Neural progenitor cell (in vitro differentiated cells): ENCODE measurements at regions not wholly inside any gene's neighbourhood (a gene's known extent, or its start where the extent isn't known, plus 50 kb on each side); places are given as distances from the start of the nearest gene placed in this dataset.

ENCODE experiments used
- DNase-seq: peaks from one replicate; pipeline ENCODE4 v3.0.0-alpha.2; 2016; ENCODE audit warnings: low spot score
- H2AFZ ChIP-seq: fragments of 200-600 bp; sonication (generic); replicated peaks from 2 replicates; pipeline ENCODE4 v1.6.1; 2016; ENCODE audit warnings: antibody characterized with exemption
- H3F3A ChIP-seq: fragments of 200-600 bp; sonication (generic); 2 replicates; pipeline ENCODE4 v1.6.1; 2016; ENCODE audit warnings: antibody characterized with exemption, low read depth
- H3K27ac ChIP-seq: fragments of 200-600 bp; sonication (generic); 2 replicates; pipeline ENCODE4 v1.5.1; 2016; ENCODE audit warnings: mild to moderate bottlenecking
- H3K27me3 ChIP-seq: fragments of 200-600 bp; sonication (generic); 2 replicates; pipeline ENCODE4 v1.6.1; 2016; ENCODE audit warnings: mild to moderate bottlenecking, moderate library complexity
- H3K36me3 ChIP-seq: fragments of 200-600 bp; sonication (generic); 2 replicates; pipeline ENCODE4 v1.5.1; 2016
- H3K4me1 ChIP-seq: fragments of 200-600 bp; sonication (generic); 2 replicates; pipeline ENCODE4 v1.6.1; 2016; ENCODE audit warnings: mixed run types
- H3K4me2 ChIP-seq: fragments of 200-600 bp; sonication (generic); 2 replicates; pipeline ENCODE4 v1.6.1; 2016
- H3K4me3 ChIP-seq: fragments of 200-600 bp; sonication (generic); 2 replicates; pipeline ENCODE4 v1.5.1; 2016
- H3K79me2 ChIP-seq: fragments of 200-600 bp; sonication (generic); 2 replicates; pipeline ENCODE4 v1.6.1; 2016; ENCODE audit warnings: low read depth
- H3K9ac ChIP-seq: fragments of 200-600 bp; sonication (generic); 2 replicates; pipeline ENCODE4 v1.6.1; 2016
- H3K9me3 ChIP-seq: fragments of 200-600 bp; sonication (generic); 2 replicates; pipeline ENCODE4 v1.5.1; 2016; ENCODE audit warnings: low read depth
- H4K20me1 ChIP-seq: fragments of 200-600 bp; sonication (generic); 2 replicates; pipeline ENCODE4 v1.6.1; 2016; ENCODE audit warnings: low read depth
- H3K27ac Mint-ChIP-seq: 3 replicates; pipeline ENCODE4 v1.8.0; 2021; ENCODE audit warnings: mixed read lengths
- H3K27me3 Mint-ChIP-seq: 2 replicates; pipeline ENCODE4 v1.8.0; 2022; ENCODE audit warnings: low read depth, mild to moderate bottlenecking, inconsistent platforms, moderate library complexity, mixed read lengths; ENCODE audit not compliant: insufficient read depth
- H3K36me3 Mint-ChIP-seq: 3 replicates; pipeline ENCODE4 v1.8.0; 2021; ENCODE audit warnings: mixed read lengths
- H3K4me1 Mint-ChIP-seq: 3 replicates; pipeline ENCODE4 v1.8.0; 2021; ENCODE audit warnings: mixed read lengths
- H3K4me3 Mint-ChIP-seq: 3 replicates; pipeline ENCODE4 v1.8.0; 2021; ENCODE audit warnings: mild to moderate bottlenecking, moderate library complexity, mixed read lengths
- H3K9me3 Mint-ChIP-seq: 3 replicates; pipeline ENCODE4 v1.8.0; 2020; ENCODE audit warnings: mixed read lengths
- CTCF ChIP-seq: fragments of 200-600 bp; sonication (generic); IDR thresholded peaks from 2 replicates; pipeline ENCODE4 v1.5.1; 2017; ENCODE audit warnings: antibody characterized with exemption, mild to moderate bottlenecking
- EZH2 ChIP-seq: fragments of 200-600 bp; sonication (generic); IDR thresholded peaks from 2 replicates; pipeline ENCODE4 v1.6.1; 2017; ENCODE audit warnings: antibody characterized with exemption, mild to moderate bottlenecking, moderate library complexity
- EZH2phosphoT487 ChIP-seq: fragments of 200-600 bp; sonication (generic); IDR thresholded peaks from 2 replicates; pipeline ENCODE4 v1.6.1; 2017; ENCODE audit warnings: antibody characterized with exemption

- Mint-ChIP-seq H3K4me3 (no peak overlapping the region), H3K27ac (no peak overlapping the region), H3K9me3 (peaks cover 8% of the 10 kb centered on the region), H3K27me3 (no peaks in the 10 kb centered on the region), H3K4me1 (no peaks in the 10 kb centered on the region), H3K36me3 (no peaks in the 10 kb centered on the region)
- Histone ChIP-seq H3K9ac (no peak overlapping the region), H3K4me3 (no peak overlapping the region), H3K9me3 (no peaks in the 10 kb centered on the region), H3K79me2 (no peaks in the 10 kb centered on the region), H3K4me1 (no peaks in the 10 kb centered on the region), H2AFZ (no peak overlapping the region), H4K20me1 (no peaks in the 10 kb centered on the region), H3K27ac (no peak overlapping the region), H3K36me3 (no peaks in the 10 kb centered on the region), H3F3A (no peaks in the 10 kb centered on the region), H3K27me3 (no peaks in the 10 kb centered on the region), H3K4me2 (no peak overlapping the region)
- TF ChIP-seq CTCF (no peak), EZH2 (no peak), EZH2phosphoT487 (no peak)
- DNase-seq: no peak
These were observed 1427.5 kb downstream of the ADGRL3 start for GRCh38 chr4:62627671-62628070.

GRCh38 chr4:62627141-62627540, 1427.0 kb downstream of the ADGRL3 start:
- no peak overlapping the region for H3K27ac ChIP-seq
- Mint-ChIP-seq H3K27ac (no peak overlapping the region), H3K9me3 (peaks cover 7% of the 10 kb centered on the region), H3K4me3 (no peak overlapping the region), H3K36me3 (no peaks in the 10 kb centered on the region), H3K27me3 (no peaks in the 10 kb centered on the region), H3K4me1 (no peaks in the 10 kb centered on the region)
- H3K4me3 ChIP-seq: no peak overlapping the region
- DNase-seq: no peak
- H3K36me3 ChIP-seq: no peaks in the 10 kb centered on the region
- no peaks in the 10 kb centered on the region for H3K27me3 ChIP-seq
- no peak overlapping the region for H3K4me2 ChIP-seq
- no peak overlapping the region for H2AFZ ChIP-seq
- no peaks in the 10 kb centered on the region for H3K9me3 ChIP-seq
- H3F3A ChIP-seq: no peaks in the 10 kb centered on the region
- no peaks in the 10 kb centered on the region for H3K79me2 ChIP-seq
- no peaks in the 10 kb centered on the region for H3K4me1 ChIP-seq
- TF ChIP-seq CTCF (no peak), EZH2 (no peak), EZH2phosphoT487 (no peak)
- no peak overlapping the region for H3K9ac ChIP-seq
- no peaks in the 10 kb centered on the region for H4K20me1 ChIP-seq

- H3K36me3 Mint-ChIP-seq: no peaks in the 10 kb centered on the region
- no peak overlapping the region for H3K4me3 ChIP-seq
- TF ChIP-seq CTCF: no peak
- no peak for TF ChIP-seq EZH2
- TF ChIP-seq EZH2phosphoT487: no peak
- H3K4me1 Mint-ChIP-seq: no peaks in the 10 kb centered on the region
- no peak overlapping the region for H3K27ac Mint-ChIP-seq
- no peaks in the 10 kb centered on the region for H3K27me3 ChIP-seq
- no peak overlapping the region for H3K9ac ChIP-seq
- H3F3A ChIP-seq: no peaks in the 10 kb centered on the region
- H3K27ac ChIP-seq: no peak overlapping the region
- no peaks in the 10 kb centered on the region for H4K20me1 ChIP-seq
- H2AFZ ChIP-seq: no peak overlapping the region
- no peaks in the 10 kb centered on the region for H3K9me3 Mint-ChIP-seq
- no peaks in the 10 kb centered on the region for H3K9me3 ChIP-seq
- no peak overlapping the region for H3K4me2 ChIP-seq
- H3K27me3 Mint-ChIP-seq: no peaks in the 10 kb centered on the region
- no peak overlapping the region for H3K4me3 Mint-ChIP-seq
- DNase-seq: no peak
- no peaks in the 10 kb centered on the region for H3K4me1 ChIP-seq
- H3K36me3 ChIP-seq: no peaks in the 10 kb centered on the region
- H3K79me2 ChIP-seq: no peaks in the 10 kb centered on the region
These were observed 1422.0 kb downstream of the ADGRL3 start for GRCh38 chr4:62622089-62622488.

- Mint-ChIP-seq H3K4me1 (no peaks in the 10 kb centered on the region), H3K27ac (no peak overlapping the region), H3K9me3 (no peaks in the 10 kb centered on the region), H3K27me3 (no peaks in the 10 kb centered on the region), H3K4me3 (no peak overlapping the region), H3K36me3 (no peaks in the 10 kb centered on the region)
- no peak for DNase-seq
- Histone ChIP-seq H3K27ac (no peak overlapping the region), H3K9ac (no peak overlapping the region), H3K36me3 (no peaks in the 10 kb centered on the region), H3F3A (no peaks in the 10 kb centered on the region), H3K79me2 (no peaks in the 10 kb centered on the region), H2AFZ (no peak overlapping the region), H3K4me2 (no peak overlapping the region), H3K4me1 (no peaks in the 10 kb centered on the region), H3K27me3 (no peaks in the 10 kb centered on the region), H3K4me3 (no peak overlapping the region), H4K20me1 (no peaks in the 10 kb centered on the region), H3K9me3 (no peaks in the 10 kb centered on the region)
- TF ChIP-seq CTCF (no peak), EZH2 (no peak), EZH2phosphoT487 (no peak)
These were observed 1419.8 kb downstream of the ADGRL3 start for GRCh38 chr4:62619971-62620370.
